ENCODE measurements at regions not wholly inside any gene's neighbourhood (a gene's known extent, or its start where the extent isn't known, plus 50 kb on each side); places are given as distances from the start of the nearest gene placed in this dataset.

DNA sequence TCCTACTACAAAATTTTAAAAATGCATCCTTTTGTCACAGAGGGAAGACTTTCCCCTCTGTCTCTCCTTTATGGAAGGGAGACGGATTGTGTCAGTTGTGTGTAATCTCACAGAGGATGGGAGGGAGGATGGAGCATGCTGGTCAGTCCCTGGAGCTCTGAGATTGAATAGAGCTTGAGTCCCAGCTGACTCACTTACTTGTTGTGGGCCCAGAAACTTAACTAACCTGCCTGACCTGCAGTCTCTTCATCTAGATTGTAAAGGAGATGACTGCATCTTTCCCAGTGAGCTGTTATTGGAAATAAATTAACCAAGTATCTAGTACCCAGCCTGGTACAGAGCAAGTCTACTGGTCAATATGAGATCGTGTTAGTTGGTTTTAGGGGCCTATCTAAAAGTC is 77.9 kb upstream of the ADO start:
- TF ChIP-seq, protein P1, sequence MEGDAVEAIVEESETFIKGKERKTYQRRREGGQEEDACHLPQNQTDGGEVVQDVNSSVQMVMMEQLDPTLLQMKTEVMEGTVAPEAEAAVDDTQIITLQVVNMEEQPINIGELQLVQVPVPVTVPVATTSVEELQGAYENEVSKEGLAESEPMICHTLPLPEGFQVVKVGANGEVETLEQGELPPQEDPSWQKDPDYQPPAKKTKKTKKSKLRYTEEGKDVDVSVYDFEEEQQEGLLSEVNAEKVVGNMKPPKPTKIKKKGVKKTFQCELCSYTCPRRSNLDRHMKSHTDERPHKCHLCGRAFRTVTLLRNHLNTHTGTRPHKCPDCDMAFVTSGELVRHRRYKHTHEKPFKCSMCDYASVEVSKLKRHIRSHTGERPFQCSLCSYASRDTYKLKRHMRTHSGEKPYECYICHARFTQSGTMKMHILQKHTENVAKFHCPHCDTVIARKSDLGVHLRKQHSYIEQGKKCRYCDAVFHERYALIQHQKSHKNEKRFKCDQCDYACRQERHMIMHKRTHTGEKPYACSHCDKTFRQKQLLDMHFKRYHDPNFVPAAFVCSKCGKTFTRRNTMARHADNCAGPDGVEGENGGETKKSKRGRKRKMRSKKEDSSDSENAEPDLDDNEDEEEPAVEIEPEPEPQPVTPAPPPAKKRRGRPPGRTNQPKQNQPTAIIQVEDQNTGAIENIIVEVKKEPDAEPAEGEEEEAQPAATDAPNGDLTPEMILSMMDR (IDR thresholded peaks at IDR 0.05 in 4 of 5, conservative IDR thresholded peaks at IDR 0.05 in 1 of 5) = no peak
- no peak for TF ChIP-seq POLR2A (IDR thresholded peaks at IDR 0.05)

Measured in gastrocnemius medialis (tissue), 4 donors.